ENCODE measurements at regions not wholly inside any gene's neighbourhood (a gene's known extent, or its start where the extent isn't known, plus 50 kb on each side); places are given as distances from the start of the nearest gene placed in this dataset.
A peak's percentile ranks its signal among the peaks of the same experiment; 100 is the strongest.
"Not testable (repeated sequence)": the region's sequence is repeated elsewhere in the genome, so short reads cannot be mapped to it uniquely, and the experiment has no call there.

DNA sequence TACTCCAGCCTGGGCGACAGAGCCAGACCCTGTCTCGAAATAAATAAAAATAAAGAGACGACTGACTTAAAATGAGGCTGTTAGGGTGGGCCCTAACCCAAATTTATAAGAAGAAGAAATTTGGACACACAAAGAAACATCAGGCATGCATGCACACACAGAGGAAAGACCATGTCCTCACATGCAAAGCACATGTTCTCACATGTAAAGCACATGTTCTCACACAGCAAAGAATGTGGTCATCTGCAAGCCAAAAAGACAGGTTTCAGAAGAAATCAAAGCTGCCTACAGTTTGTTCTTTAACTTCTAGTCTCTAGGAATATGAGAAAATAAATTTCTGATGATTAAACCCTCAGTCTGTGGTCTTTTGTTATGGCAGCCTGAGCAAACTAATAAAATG lies 132.3 kb upstream of the CRIM1 start:
- no peak for DNase-seq

- no peak for DNase-seq
Measured at GRCh38 chr2:36222485-36222884, 133.1 kb upstream of the CRIM1 start.

- DNase-seq, result no peak
Measured at GRCh38 chr2:36214691-36215090, 140.9 kb upstream of the CRIM1 start.

- DNase-seq, result no peak
Measured at GRCh38 chr2:36203366-36203765, 152.2 kb upstream of the CRIM1 start.

- DNase-seq, result no peak
Measured at GRCh38 chr2:36197181-36197971, 158.2 kb upstream of the CRIM1 start.

GRCh38 chr2:36193680-36194079 lies 161.9 kb upstream of the CRIM1 start:
- DNase-seq, result no peak

DNA sequence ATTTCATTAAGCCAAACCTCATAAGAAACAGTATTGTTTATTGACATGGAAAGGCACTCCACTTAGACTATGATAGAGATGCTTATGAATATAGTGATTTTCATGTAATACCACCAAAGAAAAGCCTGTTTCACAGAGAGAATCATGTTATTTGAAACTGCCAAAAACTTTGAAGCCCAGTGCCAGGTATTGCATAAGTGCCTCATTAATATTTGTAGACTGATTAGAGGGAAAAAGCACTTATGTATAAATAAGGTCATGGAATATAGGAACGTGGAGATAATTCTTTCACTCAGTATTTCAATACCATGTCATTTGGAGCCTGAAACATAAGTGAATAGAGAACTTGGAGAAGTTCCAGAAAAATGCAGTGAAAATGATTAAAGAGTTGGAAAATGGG lies 162.6 kb upstream of the CRIM1 start:
- DNase-seq, result no peak

DNA sequence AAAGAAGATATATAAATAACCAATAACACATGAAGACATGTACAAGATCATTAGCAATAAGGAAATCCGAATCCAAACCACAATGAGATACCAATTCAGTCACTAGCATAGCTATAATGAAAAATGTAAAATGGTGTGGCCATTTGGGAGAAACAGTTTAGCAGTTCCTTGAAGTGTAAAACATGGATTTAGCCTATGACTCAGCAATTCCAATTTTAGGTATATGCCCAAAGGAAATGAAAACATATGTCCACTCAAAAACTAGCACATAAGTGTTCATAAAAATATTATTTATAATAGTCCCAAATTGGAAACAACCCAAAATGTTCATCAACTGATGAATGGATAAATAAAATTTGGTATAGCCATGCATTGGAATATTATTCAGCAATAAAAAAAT lies 165.5 kb upstream of the CRIM1 start:
- DNase-seq, result no peak

DNA sequence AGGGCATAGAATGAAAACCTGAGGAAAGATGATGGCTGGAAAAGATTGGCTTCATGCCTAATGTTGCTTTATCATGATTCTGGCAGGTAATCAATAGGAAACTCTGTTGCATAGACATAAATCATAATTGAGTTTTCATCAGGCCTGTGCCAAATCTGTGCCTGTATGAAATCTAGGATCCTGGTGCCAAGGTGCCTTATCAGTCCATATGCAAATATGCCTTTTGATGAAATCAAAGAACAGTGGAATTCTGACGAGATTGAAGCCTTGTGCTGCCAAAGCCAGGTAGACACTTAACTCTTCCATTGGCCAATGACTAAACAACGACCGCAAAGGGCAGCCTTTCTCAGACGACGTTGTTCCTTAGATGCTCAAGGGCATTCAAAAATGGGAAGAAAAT lies 170.0 kb upstream of the CRIM1 start:
- DNase-seq, result no peak

GRCh38 chr2:36184848-36185247 lies 170.7 kb upstream of the CRIM1 start:
- no peak for DNase-seq

DNA sequence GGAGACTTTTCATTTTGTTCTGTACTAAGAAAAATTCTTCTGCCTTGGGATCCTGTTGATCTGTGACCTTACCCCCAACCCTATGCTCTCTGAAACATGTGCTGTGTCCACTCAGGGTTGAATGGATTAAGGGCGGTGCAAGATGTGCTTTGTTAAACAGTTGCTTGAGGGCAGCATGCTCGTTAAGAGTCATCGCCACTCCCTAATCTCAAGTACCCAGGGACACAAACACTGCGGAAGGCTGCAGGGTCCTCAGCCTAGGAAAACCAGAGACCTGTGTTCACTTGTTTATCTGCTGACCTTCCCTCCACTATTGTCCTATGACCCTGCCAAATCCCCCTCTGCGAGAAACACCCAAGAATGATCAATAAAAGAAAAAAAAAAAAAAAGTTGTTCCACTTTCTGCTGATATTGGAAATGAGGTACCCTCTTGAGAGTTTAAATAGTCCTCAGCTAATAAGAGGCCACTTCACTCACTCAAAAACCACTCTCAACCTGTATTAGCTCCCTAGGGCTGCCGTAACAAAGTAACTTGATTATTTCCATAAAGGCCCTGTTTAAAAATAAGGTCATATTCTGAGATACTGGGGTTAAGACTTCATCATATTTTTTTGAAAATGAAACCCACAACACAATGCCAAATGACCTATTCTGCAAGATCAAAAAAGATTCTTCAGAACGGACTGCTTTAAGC lies 174.6 kb upstream of the CRIM1 start:
- DNase-seq, result peak in 1 of 3 experiments; percentile 60

- not testable (repeated sequence) for DNase-seq
Measured at GRCh38 chr2:36180293-36180692, 175.3 kb upstream of the CRIM1 start.

- DNase-seq, result not testable (repeated sequence)
Measured at GRCh38 chr2:36179668-36180269, 175.8 kb upstream of the CRIM1 start.

GRCh38 chr2:36178384-36178783 lies 177.2 kb upstream of the CRIM1 start:
- no peak for DNase-seq

- DNase-seq, result no peak
Measured at GRCh38 chr2:36177282-36177681, 178.3 kb upstream of the CRIM1 start.

- DNase-seq, result no peak
Measured at GRCh38 chr2:36174920-36175319, 180.7 kb upstream of the CRIM1 start.

DNA sequence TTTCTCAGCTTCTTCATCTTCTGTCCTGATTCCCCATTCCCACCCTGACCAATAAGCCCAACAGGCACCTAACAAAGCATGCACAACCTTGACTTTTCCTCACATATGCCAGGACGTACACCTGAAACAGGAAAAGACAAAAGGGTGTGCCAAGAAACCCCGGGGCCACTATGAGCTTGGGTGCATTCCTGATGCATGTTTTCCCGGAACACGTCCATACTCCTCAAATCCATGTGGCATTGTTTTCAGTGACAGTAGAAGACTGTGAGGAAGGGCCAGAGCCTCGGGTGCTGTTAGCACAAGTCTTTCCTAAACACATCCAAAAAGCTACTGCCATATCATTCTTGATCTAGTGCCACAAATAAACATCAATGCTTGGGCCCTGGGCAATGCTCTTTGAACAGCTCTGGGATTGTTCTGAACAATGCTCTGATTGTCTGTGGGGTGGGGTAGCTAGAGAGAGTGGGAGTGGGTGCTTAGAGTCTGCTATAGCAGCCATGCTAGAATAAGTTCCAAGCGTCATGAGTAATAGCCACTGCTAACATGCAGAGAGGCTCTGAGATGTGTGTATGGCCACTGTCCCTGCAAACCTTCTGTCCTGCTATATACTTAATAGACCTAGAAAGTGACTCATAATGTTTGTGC lies 181.7 kb upstream of the CRIM1 start:
- peak in 2 of 3 experiments; percentile 12 to 30 for DNase-seq

GRCh38 chr2:36172824-36173223 lies 182.8 kb upstream of the CRIM1 start:
- peak in 2 of 3 experiments; percentile 69 to 93 for DNase-seq

GRCh38 chr2:36170805-36171204 lies 184.8 kb upstream of the CRIM1 start:
- no peak for DNase-seq

DNA sequence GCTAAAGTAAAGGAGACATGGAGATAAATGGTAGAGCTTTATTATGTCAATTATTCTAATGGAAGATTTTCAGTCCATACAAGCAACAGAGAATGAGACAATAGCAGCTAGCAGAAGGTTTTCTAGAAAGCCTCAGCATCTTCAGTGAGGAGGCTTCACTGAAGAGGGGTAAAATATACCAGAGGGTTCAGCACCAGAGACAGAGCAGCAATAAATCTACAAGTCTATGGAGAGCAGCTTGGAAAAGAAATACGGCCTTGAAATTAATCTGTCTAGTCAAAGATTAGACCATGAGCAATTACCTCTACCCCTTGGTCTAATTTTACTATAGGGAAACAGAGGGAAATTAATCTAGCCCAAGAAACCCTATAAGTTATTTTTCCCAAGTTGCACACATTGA lies 185.7 kb upstream of the CRIM1 start:
- DNase-seq, result no peak

GRCh38 chr2:36168115-36168514 lies 187.5 kb upstream of the CRIM1 start:
- no peak for DNase-seq

- no peak for DNase-seq
Measured at GRCh38 chr2:36165132-36165531, 190.4 kb upstream of the CRIM1 start.

- no peak for DNase-seq
Measured at GRCh38 chr2:36163520-36164254, 191.9 kb upstream of the CRIM1 start.

All from NCI-H1417 (cell line).